ENCODE measurements at regions not wholly inside any gene's neighbourhood (a gene's known extent, or its start where the extent isn't known, plus 50 kb on each side); places are given as distances from the start of the nearest gene placed in this dataset.

DNA sequence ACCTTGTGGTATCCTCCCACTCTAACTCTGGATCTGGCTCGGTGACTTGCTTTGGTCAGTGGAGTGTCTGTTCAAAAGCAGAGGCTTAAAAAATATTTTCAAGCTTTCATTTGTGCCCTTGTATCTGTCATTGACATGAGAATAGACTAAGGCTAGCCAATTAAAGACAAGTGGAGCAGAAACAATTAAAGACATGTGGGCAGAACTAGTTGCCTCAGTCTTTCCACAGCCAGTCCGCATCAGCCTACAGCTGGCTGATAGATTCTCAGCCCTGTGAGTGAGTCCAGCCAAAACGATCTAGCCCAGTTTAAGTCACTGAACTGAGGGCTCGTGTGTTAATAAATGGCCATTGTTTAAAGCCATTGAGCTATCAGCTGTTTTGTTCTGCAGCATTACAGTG lies 185.2 kb upstream of the DGKB start:
- no peak overlapping the region for H3K9ac ChIP-seq (ENCODE audit: extremely low read depth, insufficient read length, low read length)
- no peak overlapping the region for H2BK20ac ChIP-seq (ENCODE audit: low read depth, low read length, poor library complexity, severe bottlenecking)
- no peak overlapping the region for H4K5ac ChIP-seq (ENCODE audit: insufficient read length, low read depth, low read length)
- no peak overlapping the region for H3K4me3 Mint-ChIP-seq
- H3K9me3 ChIP-seq (ENCODE audit: control insufficient read depth, low read depth, low read length) = no peaks in the 10 kb centered on the region
- no peaks in the 10 kb centered on the region for H3K4me1 ChIP-seq (ENCODE audit: insufficient read depth, low read length)
- no peak overlapping the region for H2AK5ac ChIP-seq (ENCODE audit: insufficient read length, low read length)
- no peak overlapping the region for H3T11ph ChIP-seq (ENCODE audit: low read length)
- H2BK12ac ChIP-seq (ENCODE audit: insufficient read length, low read depth, low read length) = no peak overlapping the region
- no peak overlapping the region for H3K18ac ChIP-seq (ENCODE audit: insufficient read length, low read depth, low read length)
- H3K23ac ChIP-seq (ENCODE audit: insufficient read length, low read depth, low read length) = no peak overlapping the region
- H2BK5ac ChIP-seq (ENCODE audit: insufficient read length, low read length) = no peak overlapping the region
- H3K9me3 Mint-ChIP-seq = no peaks in the 10 kb centered on the region
- no peak overlapping the region for H4K8ac ChIP-seq (replicated peaks; ENCODE audit: insufficient read length, low read depth, low read length)
- H3K56ac ChIP-seq (ENCODE audit: insufficient read length, low read depth, low read length) = no peak overlapping the region
- no peak overlapping the region for H3K14ac ChIP-seq (ENCODE audit: insufficient read depth, low read length)
- WGBS (ENCODE audit: extremely low coverage, insufficient read length, low lambda C conversion rate) = no CpG with 5 or more reads among the region's 4 CpGs
- no peak overlapping the region for H2BK15ac ChIP-seq (ENCODE audit: low read depth, low read length)
- TF ChIP-seq, protein P1, sequence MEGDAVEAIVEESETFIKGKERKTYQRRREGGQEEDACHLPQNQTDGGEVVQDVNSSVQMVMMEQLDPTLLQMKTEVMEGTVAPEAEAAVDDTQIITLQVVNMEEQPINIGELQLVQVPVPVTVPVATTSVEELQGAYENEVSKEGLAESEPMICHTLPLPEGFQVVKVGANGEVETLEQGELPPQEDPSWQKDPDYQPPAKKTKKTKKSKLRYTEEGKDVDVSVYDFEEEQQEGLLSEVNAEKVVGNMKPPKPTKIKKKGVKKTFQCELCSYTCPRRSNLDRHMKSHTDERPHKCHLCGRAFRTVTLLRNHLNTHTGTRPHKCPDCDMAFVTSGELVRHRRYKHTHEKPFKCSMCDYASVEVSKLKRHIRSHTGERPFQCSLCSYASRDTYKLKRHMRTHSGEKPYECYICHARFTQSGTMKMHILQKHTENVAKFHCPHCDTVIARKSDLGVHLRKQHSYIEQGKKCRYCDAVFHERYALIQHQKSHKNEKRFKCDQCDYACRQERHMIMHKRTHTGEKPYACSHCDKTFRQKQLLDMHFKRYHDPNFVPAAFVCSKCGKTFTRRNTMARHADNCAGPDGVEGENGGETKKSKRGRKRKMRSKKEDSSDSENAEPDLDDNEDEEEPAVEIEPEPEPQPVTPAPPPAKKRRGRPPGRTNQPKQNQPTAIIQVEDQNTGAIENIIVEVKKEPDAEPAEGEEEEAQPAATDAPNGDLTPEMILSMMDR (conservative IDR thresholded peaks at IDR 0.05) = no peak
- no peak for DNase-seq
- H3K4me2 ChIP-seq (ENCODE audit: insufficient read depth, insufficient read length, low read length) = no peak overlapping the region
- H3K27ac Mint-ChIP-seq = no peak overlapping the region
- H3K27me3 Mint-ChIP-seq (ENCODE audit: low read depth) = no peaks in the 10 kb centered on the region
- no peak overlapping the region for H2BK120ac ChIP-seq (ENCODE audit: low read depth, low read length, poor library complexity, severe bottlenecking)
- no peaks in the 10 kb centered on the region for H3K4me1 Mint-ChIP-seq
- no peak overlapping the region for H2AFZ ChIP-seq (ENCODE audit: low read length)
- no peaks in the 10 kb centered on the region for H4K20me1 ChIP-seq (ENCODE audit: control insufficient read depth, insufficient read depth, insufficient read length)
- no peaks in the 10 kb centered on the region for H3K23me2 ChIP-seq (ENCODE audit: insufficient read length, low read depth, low read length, poor library complexity, severe bottlenecking)
- H4K91ac ChIP-seq (ENCODE audit: insufficient read length, low read depth, low read length) = no peak overlapping the region
- no peak overlapping the region for H3K4ac ChIP-seq (ENCODE audit: low read depth, low read length)
- no peaks in the 10 kb centered on the region for H3K79me2 ChIP-seq (ENCODE audit: insufficient read depth, low read length)
- H3K36me3 Mint-ChIP-seq (ENCODE audit: insufficient read depth in 1 of 3, low read depth in 3 of 3) = no peaks in the 10 kb centered on the region
- no peaks in the 10 kb centered on the region for H3K27me3 ChIP-seq (ENCODE audit: insufficient read depth, low read length)
- H3K79me1 ChIP-seq (ENCODE audit: insufficient read depth, low read depth, low read length, poor library complexity, severe bottlenecking) = no peaks in the 10 kb centered on the region
- H3K27ac ChIP-seq (ENCODE audit: insufficient read length, low read depth, low read length) = no peak overlapping the region

Data from H9 (cell line).